IMR-90 (cell line): ENCODE measurements at regions not wholly inside any gene's neighbourhood (a gene's known extent, or its start where the extent isn't known, plus 50 kb on each side); places are given as distances from the start of the nearest gene placed in this dataset.

ENCODE experiments used
- ATAC-seq: fragments of 200-7000 bp; cut with Tn5 transposase; 2 replicates; pipeline ENCODE4 v1.9.1; 2020; ENCODE audit warnings: low read depth, mild to moderate bottlenecking, moderate library complexity
- BruUV-seq: library from RNA; stranded (reverse); fragments of 400-500 nt; replicated peaks from 2 replicates; lab custom pipeline; 2021; lab: Mats Ljungman, UMichigan
- CTCF ChIA-PET: fragments of 300-600 bp; formaldehyde crosslinking; extraction: SDS; loops from one replicate; lab custom pipeline; 2021; ENCODE audit warnings: antibody characterized with exemption; lab: Yijun Ruan, JAX
- POLR2A ChIA-PET: fragments of 300-600 bp; sonication (Branson Sonifier 250); formaldehyde crosslinking; loops from one replicate; lab custom pipeline; 2022; ENCODE audit warnings: antibody characterized with exemption; ENCODE audit not compliant: unreplicated experiment; lab: Charles Lee
- DNase-seq: peaks from one replicate; pipeline ENCODE4 v3.0.0; 2013
- H2AFZ ChIP-seq: replicated peaks from 2 replicates; pipeline ENCODE3; 2013; ENCODE audit warnings: low read length, mild to moderate bottlenecking; ENCODE audit not compliant: poor library complexity
- H2AK5ac ChIP-seq: 2 replicates; pipeline ENCODE4 v1.6.1; 2013; ENCODE audit warnings: low read depth, low read length, inconsistent platforms
- H2AK9ac ChIP-seq: replicated peaks from 2 replicates; pipeline ENCODE3; 2013; ENCODE audit warnings: mild to moderate bottlenecking, low read depth, low read length, moderate library complexity; ENCODE audit not compliant: poor library complexity
- H2BK120ac ChIP-seq: 2 replicates; pipeline ENCODE4 v1.6.1; 2013; ENCODE audit warnings: low read depth, low read length, inconsistent platforms
- H2BK15ac ChIP-seq: 3 replicates; pipeline ENCODE4 v1.6.1; 2013; ENCODE audit warnings: low read depth, low read length, inconsistent platforms
- H2BK20ac ChIP-seq: 2 replicates; pipeline ENCODE4 v1.6.1; 2013; ENCODE audit warnings: low read depth, mild to moderate bottlenecking, inconsistent platforms, low read length, moderate library complexity
- H2BK5ac ChIP-seq: 2 replicates; pipeline ENCODE4 v1.6.1; 2013; ENCODE audit warnings: mild to moderate bottlenecking, low read depth, low read length, inconsistent platforms; ENCODE audit not compliant: poor library complexity, severe bottlenecking
- H3K14ac ChIP-seq: replicated peaks from 2 replicates; pipeline ENCODE4 v1.6.1; 2013; ENCODE audit warnings: low read depth, low read length, inconsistent platforms
- H3K18ac ChIP-seq: 2 replicates; pipeline ENCODE4 v1.6.1; 2013; ENCODE audit warnings: low read depth, low read length, control low read depth
- H3K23ac ChIP-seq: 2 replicates; pipeline ENCODE4 v1.6.1; 2013; ENCODE audit warnings: low read depth, low read length, inconsistent platforms
- H3K27ac ChIP-seq: 2 replicates; pipeline ENCODE4 v1.5.1; 2013; ENCODE audit warnings: mild to moderate bottlenecking, control low read depth, low read length; ENCODE audit not compliant: insufficient read depth
- H3K27me3 ChIP-seq: 2 replicates; pipeline ENCODE4 v1.6.1; 2013; ENCODE audit warnings: low read length; ENCODE audit not compliant: control insufficient read depth, insufficient read depth
- H3K36me3 ChIP-seq: 2 replicates; pipeline ENCODE4 v1.6.1; 2013; ENCODE audit warnings: low read length, mixed read lengths; ENCODE audit not compliant: control insufficient read depth, insufficient read depth
- H3K4ac ChIP-seq: 2 replicates; pipeline ENCODE4 v1.6.1; 2013; ENCODE audit warnings: low read depth, low read length, inconsistent platforms
- H3K4me1 ChIP-seq: 2 replicates; pipeline ENCODE4 v1.6.1; 2013; ENCODE audit warnings: low read length, mixed read lengths; ENCODE audit not compliant: control insufficient read depth, insufficient read depth
- H3K4me2 ChIP-seq: 2 replicates; pipeline ENCODE4 v1.6.1; 2013; ENCODE audit warnings: low read depth, mild to moderate bottlenecking, control low read depth, low read length, moderate library complexity
- H3K4me3 ChIP-seq: 2 replicates; pipeline ENCODE4 v1.5.1; 2013; ENCODE audit warnings: low read depth, mild to moderate bottlenecking, control low read depth, low read length, moderate library complexity; ENCODE audit not compliant: insufficient read depth
- H3K56ac ChIP-seq: 2 replicates; pipeline ENCODE4 v1.6.1; 2013; ENCODE audit warnings: low read length, inconsistent platforms; ENCODE audit not compliant: insufficient read depth; ENCODE audit errors: extremely low read depth
- H3K79me1 ChIP-seq, 2 experiments: 2 replicates each; pipeline ENCODE4 v1.6.1; 2013; ENCODE audit warnings: low read length in 2 of 2, inconsistent platforms in 1 of 2, low read depth in 1 of 2
- H3K9ac ChIP-seq: 2 replicates; pipeline ENCODE4 v1.6.1; 2013; ENCODE audit warnings: low read depth, low read length, control low read depth
- H3K9me1 ChIP-seq: 2 replicates; pipeline ENCODE4 v1.6.1; 2013; ENCODE audit warnings: low read length, inconsistent platforms; ENCODE audit not compliant: insufficient read depth
- H3K9me3 ChIP-seq: 2 replicates; pipeline ENCODE4 v1.6.1; 2013; ENCODE audit warnings: low read length; ENCODE audit not compliant: control insufficient read depth, insufficient read depth
- H4K20me1 ChIP-seq: 2 replicates; pipeline ENCODE4 v1.6.1; 2013; ENCODE audit warnings: low read length, inconsistent platforms; ENCODE audit not compliant: insufficient read depth
- H4K5ac ChIP-seq: 2 replicates; pipeline ENCODE4 v1.6.1; 2013; ENCODE audit warnings: mild to moderate bottlenecking, low read depth, low read length, control low read depth
- H4K8ac ChIP-seq, 2 experiments: 2 replicates each; pipeline ENCODE4 v1.6.1; 2013; ENCODE audit warnings: low read depth in 2 of 2, low read length in 2 of 2, control low read depth in 1 of 2, inconsistent platforms in 1 of 2
- H4K91ac ChIP-seq: 2 replicates; pipeline ENCODE4 v1.6.1; 2013; ENCODE audit warnings: low read depth, low read length, inconsistent platforms; ENCODE audit not compliant: insufficient read depth
- ELK1 ChIP-seq: fragments of 150-350 bp; IDR thresholded peaks from 2 replicates; pipeline ENCODE4 v1.6.1; 2016; ENCODE audit warnings: low read depth, mild to moderate bottlenecking, low read length, moderate library complexity, borderline replicate concordance
- MXI1 ChIP-seq: IDR thresholded peaks from 2 replicates; pipeline ENCODE4 v1.6.1; 2012; ENCODE audit warnings: low read depth, mild to moderate bottlenecking, low read length, moderate library complexity, borderline replicate concordance
- NFE2L2 ChIP-seq: fragments of 150-350 bp; IDR thresholded peaks from 2 replicates; pipeline ENCODE4 v1.6.1; 2016; ENCODE audit warnings: low read depth, mild to moderate bottlenecking, low read length
- WGBS, 2 experiments: methylation state at CpG; one replicate each; pipeline versions ENCODE4 v1.1.5 to v1.1.7; 2013; ENCODE audit warnings: missing lambda C conversion rate in 2 of 2; ENCODE audit not compliant: insufficient read length in 1 of 2; ENCODE audit errors: extremely low coverage in 2 of 2; 5-methylcytosine and 5-hydroxymethylcytosine counted together
- dilution Hi-C: fragments of 300-500 bp; cut with HindIII; formaldehyde crosslinking; loops from one replicate; pipeline ENCODE4 v1.14.3; 2018; ENCODE audit warnings: low sequenced_read_pairs; ENCODE audit not compliant: unreplicated experiment
- in situ Hi-C: fragments of 300-500 bp; cut with MboI; formaldehyde crosslinking; loops from 3 replicates; pipeline ENCODE4 v1.14.3; 2019; ENCODE audit warnings: low sequenced_read_pairs, inconsistent platforms, mixed read lengths
- intact Hi-C: fragments of 100-400 bp; cut with micrococcal nuclease; formaldehyde crosslinking; loops from 2 replicates; pipeline ENCODE4 v1.10.0; 2022

- H4K91ac ChIP-seq, result no peak overlapping the region
- H3K9ac ChIP-seq, result no peak overlapping the region
- DNase-seq, result no peak
- intact Hi-C loops (no loop called here), in situ Hi-C loops (no loop called here), dilution Hi-C loops (no loop called here)
- H3K9me3 ChIP-seq, result peaks cover 5% of the 10 kb centered on the region
- H2BK120ac ChIP-seq, result no peak overlapping the region
- H3K4me3 ChIP-seq, result no peak overlapping the region
- no peak overlapping the region for H3K14ac ChIP-seq
- no peak overlapping the region for H3K56ac ChIP-seq
- no TSS peak for BruUV-seq
- H3K79me1 ChIP-seq, result no peaks in the 10 kb centered on the region
- H3K4me1 ChIP-seq, result no peaks in the 10 kb centered on the region
- no peaks in the 10 kb centered on the region for H3K9me1 ChIP-seq
- H2BK15ac ChIP-seq, result no peak overlapping the region
- no peak overlapping the region for H3K18ac ChIP-seq
- no peak overlapping the region for H3K4me2 ChIP-seq
- H2BK20ac ChIP-seq, result no peak overlapping the region
- no peak overlapping the region for H3K4ac ChIP-seq
- no CpG with 5 or more reads among the region's 1 CpG for WGBS, 2 experiments
- no peak overlapping the region for H2BK5ac ChIP-seq
- no peaks in the 10 kb centered on the region for H4K20me1 ChIP-seq
- H2AFZ ChIP-seq, result no peak overlapping the region
- H4K8ac ChIP-seq, result no peak overlapping the region
- no peak overlapping the region for H2AK9ac ChIP-seq
- H3K27me3 ChIP-seq, result no peaks in the 10 kb centered on the region
- no peak overlapping the region for H3K27ac ChIP-seq
- H3K23ac ChIP-seq, result no peak overlapping the region
- CTCF ChIA-PET, result no interaction called here
- no peak for ATAC-seq
- no peak overlapping the region for H4K5ac ChIP-seq
- POLR2A ChIA-PET, result no interaction called here
- H2AK5ac ChIP-seq, result no peak overlapping the region
- no peak for TF ChIP-seq NFE2L2
- TF ChIP-seq MXI1, result no peak
- no peak for TF ChIP-seq ELK1
- no peaks in the 10 kb centered on the region for H3K36me3 ChIP-seq
Observed at GRCh38 chr6:86526238-86526637, 411.1 kb upstream of the HTR1E start.
